K562 (cell line): ENCODE measurements at regions not wholly inside any gene's neighbourhood (a gene's known extent, or its start where the extent isn't known, plus 50 kb on each side); places are given as distances from the start of the nearest gene placed in this dataset.

Experiments
- ATAC-seq: fragments of 200-7000 bp; cut with Tn5 transposase; 3 replicates; pipeline ENCODE4 v1.9.1; 2020; ENCODE audit warnings: moderate library complexity
- BruUV-seq: library from RNA; stranded (reverse); fragments of 400-500 nt; replicated peaks from 2 replicates; lab custom pipeline; 2021; lab: Mats Ljungman, UMichigan
- CTCF ChIA-PET: fragments of 300-600 bp; formaldehyde crosslinking; extraction: SDS; loops from one replicate; lab custom pipeline; 2021; ENCODE audit warnings: low intra/inter-chr PET ratio; lab: Yijun Ruan, JAX
- POLR2A ChIA-PET: fragments of 300-600, 350-650 bp; sonication (Branson Sonifier 250); formaldehyde crosslinking; extraction: SDS; loops from one replicate; lab custom pipeline; 2021; ENCODE audit warnings: antibody characterized with exemption, inconsistent platforms; lab: Yijun Ruan, JAX
- DNase-seq, 4 experiments: peaks; one replicate each; pipeline versions ENCODE4 v3.0.0 to v3.0.0-alpha.2; 2011 to 2018; ENCODE audit warnings: low spot score in 3 of 4, mixed read lengths in 3 of 4; ENCODE audit errors: extremely low read depth in 1 of 4
- FAIRE-seq: peaks from 2 replicates; lab custom pipeline; 2011; peaks lifted over from hg19 to GRCh38; lab: Jason Lieb, UNC
- H2AFZ ChIP-seq: 2 replicates; pipeline ENCODE4 v1.6.0; 2011; ENCODE audit warnings: low read depth, low read length, control low read depth, inconsistent platforms
- H3K27ac ChIP-seq: fragments of 200-600 bp; 3 replicates; pipeline ENCODE4 v1.8.0; 2011; ENCODE audit warnings: low read depth, mild to moderate bottlenecking, control low read depth, inconsistent platforms, low read length, moderate library complexity, mixed read lengths; ENCODE audit errors: extremely low read depth
- H3K27me3 ChIP-seq, 2 experiments: fragments of 300-600 bp in 1 of 2; 2 replicates in 1 of 2; 3 replicates in 1 of 2; pipeline versions ENCODE4 v1.6.0 to v1.8.0; 2011; ENCODE audit warnings: inconsistent platforms in 2 of 2, low read length in 2 of 2, mild to moderate bottlenecking in 1 of 2, mixed read lengths in 1 of 2, moderate library complexity in 1 of 2; ENCODE audit not compliant: control insufficient read depth in 2 of 2, insufficient read depth in 2 of 2
- H3K36me3 ChIP-seq: fragments of 300-600 bp; 3 replicates; pipeline ENCODE4 v1.8.0; 2011; ENCODE audit warnings: mild to moderate bottlenecking, low read length, inconsistent platforms; ENCODE audit not compliant: control insufficient read depth, insufficient read depth
- H3K4me1 ChIP-seq, 2 experiments: fragments of 200-600 bp in 1 of 2; replicated peaks in 1 of 2; 2 replicates in 1 of 2; 3 replicates in 1 of 2; pipeline versions ENCODE4 v1.5.1 to v1.8.0; 2011; ENCODE audit warnings: inconsistent platforms in 2 of 2, low read length in 2 of 2, mild to moderate bottlenecking in 1 of 2, mixed read lengths in 1 of 2, moderate library complexity in 1 of 2; ENCODE audit not compliant: control insufficient read depth in 2 of 2, insufficient read depth in 2 of 2
- H3K4me2 ChIP-seq: 2 replicates; pipeline ENCODE4 v1.6.1; 2011; ENCODE audit warnings: low read length, control low read depth, inconsistent platforms, mixed read lengths; ENCODE audit not compliant: insufficient read depth
- H3K4me3 ChIP-seq: fragments of 200-600 bp; sonication (generic), shearing (Covaris generic); 2 replicates; pipeline ENCODE4 v1.5.1; 2016; ENCODE audit warnings: control low read depth, inconsistent platforms
- H3K79me2 ChIP-seq: fragments of 200-600 bp; 3 replicates; pipeline ENCODE4 v1.8.0; 2011; ENCODE audit warnings: low read length, inconsistent platforms; ENCODE audit not compliant: control insufficient read depth, insufficient read depth
- H3K9ac ChIP-seq, 2 experiments: 2 replicates each; pipeline versions ENCODE4 v1.6.0 to v1.6.1; 2011; ENCODE audit warnings: low read depth in 2 of 2, low read length in 2 of 2, control low read depth in 1 of 2, inconsistent platforms in 1 of 2, mild to moderate bottlenecking in 1 of 2, mixed read lengths in 1 of 2; ENCODE audit not compliant: insufficient read depth in 1 of 2
- H3K9me1 ChIP-seq: one replicate; pipeline ENCODE4 v1.6.0; 2011; ENCODE audit warnings: inconsistent platforms, mild to moderate bottlenecking, low read length, moderate library complexity; ENCODE audit not compliant: control insufficient read depth, insufficient read depth
- H3K9me3 ChIP-seq: replicated peaks from 2 replicates; pipeline ENCODE4 v1.5.1; 2011; ENCODE audit warnings: low read depth, low read length, inconsistent platforms; ENCODE audit not compliant: control insufficient read depth, insufficient read depth
- H4K20me1 ChIP-seq: replicated peaks from 2 replicates; pipeline ENCODE4 v1.6.1; 2011; ENCODE audit warnings: low read length, inconsistent platforms, mixed read lengths; ENCODE audit not compliant: control insufficient read depth, insufficient read depth
- CCAR2 ChIP-seq: fragments of 200-400 bp; formaldehyde crosslinking; IDR thresholded peaks from 2 replicates; pipeline ENCODE4 v1.6.1; 2017; ENCODE audit warnings: mild to moderate bottlenecking, low read depth, low read length
- HDAC2 ChIP-seq: fragments of 450-650 bp; IDR thresholded peaks from 2 replicates; pipeline ENCODE4 v1.6.1; 2016; ENCODE audit warnings: mild to moderate bottlenecking
- MECOM ChIP-seq: fragments of 250-450 bp; sonication (Bioruptor Pico); IDR thresholded peaks from 2 replicates; pipeline ENCODE4 v1.8.0; 2022; ENCODE audit warnings: inconsistent platforms
- NCOA4 ChIP-seq: fragments of 450-650 bp; IDR thresholded peaks from 2 replicates; pipeline ENCODE4 v1.6.1; 2018; ENCODE audit warnings: mild to moderate bottlenecking; ENCODE audit not compliant: partially characterized antibody
- RBM25 ChIP-seq: fragments of 200-400 bp; formaldehyde crosslinking; IDR thresholded peaks from 2 replicates; pipeline ENCODE4 v1.6.1; 2018; ENCODE audit warnings: low read length, low read depth, moderate library complexity; ENCODE audit not compliant: severe bottlenecking
- RREB1 ChIP-seq: fragments of 250-450 bp; sonication (Bioruptor Pico); IDR thresholded peaks from 2 replicates; pipeline ENCODE4 v1.4.0; 2020
- SAP30 ChIP-seq: fragments of 200-600 bp; sonication (generic); IDR thresholded peaks from 2 replicates; pipeline ENCODE4 v1.6.1; 2012; ENCODE audit warnings: borderline replicate concordance, low read depth, mild to moderate bottlenecking, moderate library complexity, low read length, control low read depth, inconsistent platforms; ENCODE audit not compliant: insufficient read depth, poor library complexity, severe bottlenecking
- SMARCC2 ChIP-seq: fragments of 450-650 bp; IDR thresholded peaks from 2 replicates; pipeline ENCODE4 v1.6.1; 2017; ENCODE audit warnings: antibody characterized with exemption, moderate library complexity, mild to moderate bottlenecking, low read depth
- TGIF2 ChIP-seq: sonication (generic); formaldehyde crosslinking; IDR thresholded peaks from 2 replicates; pipeline ENCODE4 v1.8.1; 2022; ENCODE audit warnings: mild to moderate bottlenecking, missing genetic modification reagents, moderate library complexity
- ZNF740 ChIP-seq, 3 experiments: fragments of 200-800 bp in 1 of 3; sonication (Bioruptor generic) in 1 of 3; sonication (generic) in 1 of 3; formaldehyde crosslinking in 1 of 3; IDR thresholded peaks; 2 replicates each; pipeline versions ENCODE4 v1.6.1 to v1.8.0; 2016 to 2022; ENCODE audit warnings: mild to moderate bottlenecking in 2 of 3, missing compliant biosample characterization in 2 of 3, missing genetic modification characterization in 2 of 3, missing genetic modification reagents in 1 of 3
- WGBS: fragments of 100-300 bp; shearing (Covaris generic); methylation state at CpG from one replicate; pipeline ENCODE4 v1.1.6; 2016; ENCODE audit warnings: low coverage, mixed read lengths; ENCODE audit not compliant: insufficient coverage; ENCODE audit errors: missing lambda C conversion rate; 5-methylcytosine and 5-hydroxymethylcytosine counted together
- in situ Hi-C: fragments of 300-500 bp; cut with MboI; formaldehyde crosslinking; loops from 4 replicates; pipeline ENCODE4 v1.15.0; 2018; ENCODE audit warnings: inconsistent platforms, mixed read lengths
- intact Hi-C: fragments of 100-400 bp; cut with micrococcal nuclease; formaldehyde crosslinking; loops from 2 replicates; pipeline ENCODE4 v1.14.2; 2022

- TF ChIP-seq RREB1 (CRISPR knock-in tag) (no peak), SAP30 (no peak)
These were observed 122.0 kb downstream of the CTNND1 start (continued) for GRCh38 chr11:57883630-57884029.

GRCh38 chr11:57885298-57886050 lies 123.9 kb downstream of the CTNND1 start:
- Histone ChIP-seq H3K4me2 (no peak overlapping the region), H3K4me3 (no peak overlapping the region), H3K9ac (no peak overlapping the region), H3K79me2 (no peaks in the 10 kb centered on the region), H3K36me3 (no peaks in the 10 kb centered on the region), H3K9me3 (no peaks in the 10 kb centered on the region), H2AFZ (no peak overlapping the region), H3K27me3 (peaks cover 0 to 4% of the 10 kb centered on the region in 2 experiments; a peak in 3 of 5 replicates), H3K9me1 (no peaks in the 10 kb centered on the region), H3K27ac (no peak overlapping the region), H4K20me1 (no peaks in the 10 kb centered on the region), H3K4me1 (no peaks in the 10 kb centered on the region)
- intact Hi-C loops, result loop anchor here (10.0 kb wide), 1 partner anchor 59 kb away; no protein-coding TSS in a partner anchor
- ATAC-seq (peak; percentile 75), DNase-seq (peak in 1 of 4 experiments; percentile 30), FAIRE-seq (peak; percentile 49)
- ChIA-PET CTCF (no interaction called here), POLR2A (interaction anchor here (0.7 kb wide), 1 partner anchor 14 kb away, joined by 3 read pairs; no protein-coding TSS in a partner anchor)
- 1% methylated on average over 5 of the region's 5 CpGs for WGBS
- in situ Hi-C loops, result no loop called here
- no TSS peak for BruUV-seq
- TF ChIP-seq HDAC2 (peak; percentile 66; the same call in 1 of the 2 replicates), TGIF2 (CRISPR knock-in tag) (no peak), MECOM (CRISPR knock-in tag) (no peak), ZNF740 (CRISPR knock-in tag; IDR thresholded peaks at IDR 0.05) (0 out of 2 replicates have a peak, but pooled peaks have one; percentile 30), ZNF740 (tag; IDR thresholded peaks at IDR 0.05) (no peak), CCAR2 (no peak), NCOA4 (no peak), SMARCC2 (no peak), RBM25 (no peak)
